HG03135 (cell line): ENCODE measurements at regions not wholly inside any gene's neighbourhood (a gene's known extent, or its start where the extent isn't known, plus 50 kb on each side); places are given as distances from the start of the nearest gene placed in this dataset.
"Not testable (repeated sequence)": the region's sequence is repeated elsewhere in the genome, so short reads cannot be mapped to it uniquely, and the experiment has no call there.

Experiments
- ATAC-seq: cut with Tn5 transposase; IDR thresholded peaks from one replicate; pipeline ENCODE4 v1.9.1; 2021; ENCODE audit warnings: mild to moderate bottlenecking, moderate library complexity; ENCODE audit not compliant: unreplicated experiment

DNA sequence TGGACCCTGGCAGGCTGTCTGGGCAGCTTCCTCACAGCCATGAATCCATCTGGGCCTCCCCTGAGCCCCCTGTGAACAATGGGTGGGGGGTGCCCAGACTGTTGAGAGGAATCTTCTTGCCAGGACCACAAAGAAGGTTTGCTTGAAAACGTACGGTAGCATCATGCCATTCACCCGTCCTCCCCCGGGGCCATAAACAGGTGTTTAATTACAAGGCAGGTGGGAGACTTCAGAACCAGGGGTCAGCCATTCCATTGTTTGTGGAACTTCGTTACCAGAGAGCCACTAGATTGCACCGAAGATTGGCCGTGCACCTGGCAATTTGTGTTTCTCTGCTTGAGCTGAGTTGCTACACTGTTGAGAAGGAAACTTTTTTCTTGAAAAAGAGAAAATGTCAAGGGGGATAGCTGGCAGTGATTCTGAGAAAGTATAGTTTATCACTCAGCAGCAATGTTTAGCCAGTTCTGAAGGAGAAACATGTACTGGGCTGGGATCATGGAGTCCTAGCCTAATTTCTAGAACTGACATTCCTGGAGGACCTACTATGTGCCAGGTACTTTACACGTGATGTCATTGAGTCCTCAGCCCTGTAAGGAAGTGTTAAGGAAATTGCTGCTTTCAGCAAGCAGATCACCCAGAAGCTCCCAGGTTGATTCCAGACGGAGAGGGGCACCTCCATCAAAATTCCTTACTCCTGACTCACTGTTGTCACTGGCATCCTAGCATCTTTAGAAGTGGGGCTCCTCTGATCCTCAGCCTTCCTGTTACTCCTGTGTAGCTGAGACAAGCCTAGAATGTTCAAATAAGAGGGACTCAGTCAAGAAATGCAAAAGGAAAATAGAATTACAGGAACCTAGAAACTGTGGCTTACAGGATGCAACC is 103.8 kb upstream of the UBE2E1 start:
- no peak for ATAC-seq

DNA sequence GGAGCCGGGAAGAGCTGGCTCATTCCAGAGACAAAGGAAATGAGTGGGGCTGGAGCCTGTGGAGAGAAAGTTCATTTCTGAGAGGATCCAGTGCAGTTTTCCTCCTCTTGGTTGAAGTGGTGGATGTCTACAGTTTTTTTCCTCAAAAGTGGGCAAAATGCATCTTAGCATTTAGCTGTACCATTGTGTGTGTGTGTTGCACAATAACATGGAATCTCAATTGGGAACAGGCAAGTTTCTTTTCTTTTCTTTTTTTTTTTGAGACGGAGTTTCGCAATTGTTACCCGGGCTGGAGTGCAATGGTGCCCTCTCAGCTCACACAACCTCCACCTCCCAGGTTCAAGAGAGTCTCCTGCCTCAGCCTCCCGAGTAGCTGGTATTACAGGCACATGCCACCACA is 101.5 kb upstream of the UBE2E1 start:
- ATAC-seq, result no peak

DNA sequence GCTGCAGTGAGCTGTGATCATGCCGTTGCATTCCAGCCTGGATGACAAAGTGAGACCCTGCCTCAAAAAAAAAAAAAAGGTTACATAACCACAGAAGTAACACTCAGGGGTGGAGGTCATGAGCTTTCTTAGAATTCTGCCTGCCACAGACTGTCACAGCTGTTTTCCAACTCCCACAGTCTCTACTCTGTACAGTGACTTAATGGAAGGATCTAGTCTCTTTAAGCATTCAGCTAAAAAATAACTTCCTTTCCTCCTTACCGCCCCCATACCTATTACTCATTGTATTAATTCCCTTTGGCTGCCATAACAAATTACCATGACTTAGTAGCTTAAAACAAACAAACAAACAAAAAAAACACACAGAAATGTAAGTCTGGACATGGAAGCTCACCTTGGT is 99.6 kb upstream of the UBE2E1 start:
- no peak for ATAC-seq

DNA sequence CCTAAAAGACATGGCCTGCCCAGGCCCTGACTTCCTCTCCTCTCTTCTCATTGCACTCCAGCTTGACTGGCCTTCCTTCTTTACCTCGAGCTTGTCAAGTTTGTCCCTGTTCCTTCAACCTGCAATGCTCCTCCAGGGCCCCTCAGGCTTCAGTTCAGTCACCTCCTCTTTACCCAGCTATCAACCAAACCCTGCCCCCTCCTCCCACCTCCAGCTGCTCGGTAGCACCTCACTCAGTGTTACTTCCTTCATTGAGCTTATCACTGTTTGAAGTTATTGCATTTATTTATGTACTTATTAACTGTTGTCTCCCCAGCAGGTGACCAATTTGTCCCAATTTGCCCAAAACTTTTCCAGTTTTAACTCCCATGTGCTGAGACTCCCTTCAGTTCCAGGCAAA is 95.8 kb upstream of the UBE2E1 start:
- ATAC-seq, result no peak

DNA sequence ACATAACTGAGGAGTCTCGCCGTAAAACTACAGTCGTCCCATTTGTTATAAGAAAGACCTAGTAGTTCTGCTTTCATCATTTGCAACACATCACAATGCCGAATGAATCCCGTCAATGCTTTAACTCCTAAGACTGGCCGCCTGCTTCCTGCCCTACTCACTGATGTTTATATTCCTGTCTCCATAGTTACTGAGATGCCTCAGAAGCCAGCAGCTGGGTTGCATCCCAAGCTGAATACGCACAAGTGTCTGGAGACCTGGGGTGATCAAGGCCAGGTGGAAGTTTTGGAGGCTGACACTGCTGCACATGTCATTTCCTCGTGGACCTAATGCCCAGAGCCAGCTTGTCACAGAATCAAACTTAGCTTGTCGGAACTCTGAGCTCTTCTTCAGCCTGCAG is 95.2 kb upstream of the UBE2E1 start:
- no peak for ATAC-seq

DNA sequence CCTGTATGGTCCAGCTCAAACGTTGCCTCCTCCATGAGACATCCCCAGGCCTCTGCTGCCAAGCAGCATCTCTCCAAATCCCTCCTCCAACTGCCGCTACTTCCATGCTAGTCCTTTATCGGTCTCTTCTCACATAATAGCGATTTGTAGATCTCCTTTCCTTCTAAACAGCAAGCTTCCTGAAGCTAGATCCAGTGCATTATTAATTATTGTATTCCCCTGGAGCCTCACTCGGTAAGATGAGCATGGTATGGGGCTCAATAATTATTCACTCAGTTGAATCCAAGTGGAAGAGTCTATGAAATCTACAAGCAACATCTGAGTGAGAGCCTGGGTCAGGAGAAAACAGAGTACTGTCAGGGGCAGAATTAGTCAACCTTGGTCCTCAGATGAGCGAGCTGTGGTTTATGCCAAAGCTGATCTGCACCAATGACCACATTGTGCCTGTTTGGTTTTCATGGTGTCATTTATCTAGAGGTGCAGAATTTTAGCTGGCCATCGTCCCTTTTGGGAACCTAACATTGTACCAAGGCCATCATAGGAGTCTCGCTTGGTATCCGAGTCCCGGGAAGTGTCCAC is 93.8 kb upstream of the UBE2E1 start:
- peak; percentile 79 for ATAC-seq

DNA sequence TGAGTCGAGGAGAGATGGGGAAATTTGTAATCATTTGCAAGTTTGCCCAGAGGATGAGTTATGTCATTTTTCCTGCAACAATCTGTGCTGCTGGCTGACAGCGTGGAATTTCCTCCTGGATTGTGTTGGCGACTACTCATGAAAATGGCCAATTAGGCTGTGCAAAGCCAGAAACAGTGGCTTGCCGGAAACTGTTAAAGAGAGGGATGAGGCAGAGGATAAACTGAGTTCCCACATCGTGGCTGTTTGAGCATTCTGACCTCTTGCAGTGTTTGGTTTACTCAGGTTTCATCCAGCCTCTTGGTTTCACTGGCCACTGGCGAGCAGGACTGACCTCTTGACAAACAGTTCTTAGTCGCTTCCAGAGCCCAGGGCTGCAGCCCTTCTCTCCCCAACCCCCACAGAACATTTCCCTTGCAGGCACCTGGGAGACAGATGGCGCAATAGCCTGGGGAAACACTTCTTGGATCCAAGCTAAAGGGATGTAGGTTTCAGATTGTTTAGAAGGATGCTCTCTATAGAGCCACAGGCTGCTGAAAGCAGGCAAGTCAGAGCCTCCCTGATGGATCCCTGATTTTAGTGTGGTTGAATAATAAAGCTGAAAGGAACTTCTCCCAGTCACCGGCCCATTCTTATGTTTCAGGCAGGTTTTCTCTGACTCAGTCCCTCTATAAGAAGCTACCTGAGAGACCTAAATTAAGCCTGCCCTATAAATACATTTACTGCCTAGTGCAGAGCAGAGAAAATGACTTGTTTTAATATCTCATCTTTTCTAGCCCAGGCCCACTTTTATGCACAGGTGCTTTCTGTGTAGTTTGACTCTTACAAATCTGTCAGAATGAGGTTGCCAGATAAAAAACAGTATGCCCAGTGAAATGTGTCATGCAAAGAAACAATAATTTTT is 92.8 kb upstream of the UBE2E1 start:
- no peak for ATAC-seq

DNA sequence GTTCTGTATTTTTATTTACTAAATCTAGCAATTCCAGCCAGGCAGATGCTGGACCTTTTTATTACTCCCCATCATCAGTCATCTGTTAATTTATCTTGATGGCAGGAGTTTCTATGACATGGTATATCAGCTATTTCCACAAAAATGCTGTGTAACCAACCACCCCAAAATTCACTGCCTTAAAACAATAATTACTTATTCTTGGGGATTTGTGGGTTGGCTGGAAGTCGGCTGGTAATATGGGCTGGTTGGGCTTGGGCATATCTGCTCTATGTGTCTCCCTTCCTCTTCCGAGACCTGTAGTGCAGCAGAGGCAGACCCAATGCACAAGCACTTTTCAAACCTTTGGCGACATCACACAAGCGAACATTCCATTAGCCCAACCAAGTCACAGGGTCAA is 92.1 kb upstream of the UBE2E1 start:
- no peak for ATAC-seq

DNA sequence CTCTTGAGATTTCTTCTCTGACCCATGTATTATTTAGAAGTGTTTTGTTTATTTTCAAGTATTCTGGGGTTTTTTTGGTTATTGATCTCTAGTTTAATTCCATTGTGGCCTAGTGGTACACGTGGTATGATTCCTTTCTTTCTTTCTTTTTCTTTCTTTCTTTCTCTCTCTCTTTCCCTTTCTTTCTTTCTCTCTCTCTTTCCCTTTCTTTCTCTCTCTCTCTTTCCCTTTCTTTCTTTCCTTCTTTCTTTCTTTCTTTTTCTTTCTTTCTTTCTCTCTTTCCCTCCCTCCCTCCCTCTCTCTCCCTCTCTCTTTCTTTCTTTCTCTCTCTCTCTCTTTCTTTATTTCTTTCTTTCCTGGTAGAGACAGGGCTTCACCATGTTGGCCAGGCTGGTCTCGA is 85.7 kb upstream of the UBE2E1 start:
- ATAC-seq, result no peak

DNA sequence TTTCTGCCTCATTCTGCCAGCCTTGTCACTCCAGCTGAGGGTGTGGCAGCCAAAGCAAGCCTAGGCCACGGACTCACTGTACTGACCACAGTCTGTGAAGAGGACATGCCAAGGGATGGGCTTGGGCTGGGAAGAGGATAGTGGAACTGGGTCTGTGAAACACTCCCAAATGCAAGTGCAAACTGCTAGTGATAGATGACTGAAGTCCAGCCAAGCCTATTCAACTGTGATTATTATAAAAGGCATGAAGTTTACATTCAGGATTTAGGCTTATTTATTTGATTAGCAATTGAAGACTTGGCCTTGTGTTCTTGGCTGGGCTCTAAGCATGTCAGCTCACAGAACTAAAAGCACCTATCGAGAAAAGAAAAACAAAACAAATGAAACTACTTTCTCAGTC is 84.9 kb upstream of the UBE2E1 start:
- ATAC-seq, result no peak

DNA sequence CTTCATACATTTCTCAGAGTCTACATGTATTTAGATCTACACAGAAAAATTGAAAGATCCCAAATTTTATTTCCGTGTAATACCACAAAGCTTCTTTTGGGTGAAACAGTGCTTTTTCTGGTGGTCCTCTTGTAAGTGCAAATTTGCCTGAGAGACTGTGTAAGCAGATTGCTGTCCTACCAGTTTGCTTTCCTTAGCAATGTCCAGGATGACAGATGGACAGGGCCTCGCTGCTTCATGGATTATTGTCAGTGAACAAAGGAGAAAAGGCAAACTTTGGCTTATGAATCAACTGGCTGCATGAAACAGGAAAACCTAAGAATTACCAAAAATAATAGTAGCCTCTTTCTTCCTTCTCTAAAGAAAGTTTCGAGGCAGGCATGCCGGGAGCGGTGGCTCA is 82.6 kb upstream of the UBE2E1 start:
- no peak for ATAC-seq

DNA sequence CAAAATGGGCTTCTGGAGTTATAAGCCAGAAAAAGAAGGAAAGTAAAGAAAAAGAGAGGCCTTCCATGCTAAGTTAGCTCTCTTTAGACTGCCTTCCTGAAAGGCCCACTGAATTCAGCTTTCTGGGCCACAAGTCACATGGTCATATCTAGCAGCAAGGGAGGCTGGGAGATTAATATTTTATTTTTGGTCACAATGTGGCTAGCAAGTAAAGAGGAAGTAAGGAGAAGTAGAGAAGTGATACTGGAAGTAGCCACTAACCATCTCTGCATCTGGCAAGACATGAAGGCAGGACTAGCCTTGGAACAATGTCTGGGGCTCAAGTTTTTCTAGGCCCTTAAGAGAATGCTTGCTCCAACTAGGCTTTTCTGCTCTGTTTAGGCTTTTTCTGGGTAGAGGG is 81.8 kb upstream of the UBE2E1 start:
- peak; percentile 58 for ATAC-seq

DNA sequence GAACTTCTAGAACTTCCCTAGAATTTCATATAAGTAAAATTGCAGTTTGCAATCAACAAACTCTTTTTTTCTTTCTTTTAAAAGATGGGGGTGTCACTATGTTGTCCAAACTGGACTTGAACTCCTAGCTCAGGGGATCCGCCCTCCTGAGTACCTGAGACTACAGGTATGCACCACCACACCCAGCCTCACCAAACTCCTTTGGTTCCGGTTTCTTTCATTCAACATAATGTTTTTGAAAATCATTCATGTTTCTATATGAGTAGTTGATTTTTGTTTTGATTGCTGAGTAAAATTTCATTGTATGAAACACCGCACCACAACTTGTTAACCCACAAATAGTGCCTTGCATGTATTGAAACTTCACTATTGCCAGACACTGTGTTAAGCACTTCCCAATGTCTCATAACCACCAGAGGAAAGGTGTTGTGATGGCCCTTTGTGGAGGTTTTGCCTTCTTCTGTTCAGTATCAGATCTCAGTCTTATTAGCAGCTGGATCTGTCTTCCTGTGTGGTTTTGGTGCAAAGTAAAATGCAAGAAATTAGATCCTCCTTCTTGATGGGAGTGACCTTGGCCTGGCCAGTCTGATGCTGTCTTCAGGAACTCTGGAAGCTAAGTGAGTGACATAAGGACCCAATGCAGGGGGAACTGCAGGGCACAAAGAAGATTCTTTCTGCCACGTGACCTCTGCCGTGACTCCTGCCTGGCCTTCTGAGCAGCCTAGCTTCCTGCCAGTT is 78.8 kb upstream of the UBE2E1 start:
- peak; percentile 71 for ATAC-seq

DNA sequence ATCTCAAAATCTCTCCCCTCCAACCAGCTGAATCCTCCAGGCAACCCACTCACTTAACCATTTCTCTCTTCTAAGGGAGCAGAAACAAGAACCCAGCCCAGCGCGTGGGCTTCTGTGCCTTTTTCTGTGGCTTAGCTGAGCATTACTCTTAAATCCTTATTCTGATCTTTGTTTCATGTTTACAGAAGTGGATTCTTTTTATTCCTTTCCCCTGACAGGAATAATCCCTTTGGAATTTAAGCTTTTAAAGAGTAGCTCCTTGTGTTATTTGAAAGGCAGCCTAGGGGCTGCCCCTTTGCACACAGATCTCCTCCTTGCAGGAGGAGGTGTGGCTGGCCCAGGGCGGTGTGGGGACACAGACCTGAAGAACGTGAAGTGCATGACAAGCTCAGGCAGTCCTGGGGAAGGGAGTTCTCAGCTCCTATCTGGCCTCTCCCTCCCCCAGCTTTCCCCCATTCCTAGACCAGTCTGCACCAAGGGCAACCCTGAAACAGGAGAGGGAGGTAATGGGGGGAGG is 77.1 kb upstream of the UBE2E1 start:
- ATAC-seq, result no peak

DNA sequence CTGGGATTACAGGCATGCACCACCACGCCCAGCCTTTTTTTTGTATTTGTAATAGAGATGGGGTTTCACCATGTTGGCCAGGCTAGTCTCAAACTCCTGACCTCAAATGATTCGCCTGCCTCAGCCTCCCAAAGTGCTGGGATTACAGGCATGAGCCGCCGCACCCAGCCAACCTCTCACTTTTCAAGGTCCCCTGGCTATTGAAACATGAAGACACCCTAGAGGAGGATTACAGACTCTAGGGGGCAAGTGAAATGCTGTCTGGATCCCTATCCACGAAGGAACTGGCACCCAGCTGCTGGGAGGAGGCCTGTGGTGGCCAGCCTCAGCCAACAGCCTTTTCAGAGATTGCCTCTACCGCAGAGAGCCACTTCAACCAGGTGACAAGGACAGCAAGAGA is 76.4 kb upstream of the UBE2E1 start:
- ATAC-seq, result not testable (repeated sequence)

DNA sequence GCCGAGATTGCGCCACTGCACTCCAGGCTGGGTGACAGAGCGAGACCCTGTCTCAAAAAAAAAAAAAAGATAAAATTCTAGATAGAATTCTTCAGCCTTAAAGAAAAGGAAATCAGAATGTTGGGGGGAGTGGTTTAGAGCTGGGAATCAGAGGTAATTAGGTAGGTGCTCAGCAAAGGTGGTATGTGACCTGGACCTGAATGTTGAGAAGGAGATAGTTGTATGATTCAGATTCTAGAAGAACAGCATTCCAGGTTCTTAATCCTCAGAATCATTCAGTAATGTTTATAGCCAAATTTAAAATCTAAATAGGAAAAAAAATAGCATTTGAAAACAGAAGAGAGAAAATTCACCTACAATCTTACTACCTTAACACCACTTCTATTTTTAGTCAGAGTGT is 71.3 kb upstream of the UBE2E1 start:
- no peak for ATAC-seq

DNA sequence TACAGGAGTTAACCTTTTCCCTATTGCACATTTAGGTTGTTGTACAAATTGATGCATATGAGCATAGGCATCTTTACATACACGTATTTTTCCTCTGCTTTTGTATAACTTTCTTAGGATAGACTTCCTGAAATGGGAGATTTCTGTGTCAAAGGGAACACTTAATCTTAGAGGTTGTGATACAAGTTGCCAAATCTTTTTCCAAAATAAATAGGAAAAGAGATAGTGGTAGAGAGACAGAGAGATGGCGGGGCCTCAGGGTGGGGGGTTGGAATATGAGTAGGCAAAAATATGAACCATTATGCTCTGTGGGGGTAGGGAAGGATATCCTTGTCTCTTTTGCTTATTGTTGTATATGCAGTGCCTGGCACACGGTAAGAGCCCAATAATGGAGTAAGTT is 70.7 kb upstream of the UBE2E1 start:
- ATAC-seq, result no peak

DNA sequence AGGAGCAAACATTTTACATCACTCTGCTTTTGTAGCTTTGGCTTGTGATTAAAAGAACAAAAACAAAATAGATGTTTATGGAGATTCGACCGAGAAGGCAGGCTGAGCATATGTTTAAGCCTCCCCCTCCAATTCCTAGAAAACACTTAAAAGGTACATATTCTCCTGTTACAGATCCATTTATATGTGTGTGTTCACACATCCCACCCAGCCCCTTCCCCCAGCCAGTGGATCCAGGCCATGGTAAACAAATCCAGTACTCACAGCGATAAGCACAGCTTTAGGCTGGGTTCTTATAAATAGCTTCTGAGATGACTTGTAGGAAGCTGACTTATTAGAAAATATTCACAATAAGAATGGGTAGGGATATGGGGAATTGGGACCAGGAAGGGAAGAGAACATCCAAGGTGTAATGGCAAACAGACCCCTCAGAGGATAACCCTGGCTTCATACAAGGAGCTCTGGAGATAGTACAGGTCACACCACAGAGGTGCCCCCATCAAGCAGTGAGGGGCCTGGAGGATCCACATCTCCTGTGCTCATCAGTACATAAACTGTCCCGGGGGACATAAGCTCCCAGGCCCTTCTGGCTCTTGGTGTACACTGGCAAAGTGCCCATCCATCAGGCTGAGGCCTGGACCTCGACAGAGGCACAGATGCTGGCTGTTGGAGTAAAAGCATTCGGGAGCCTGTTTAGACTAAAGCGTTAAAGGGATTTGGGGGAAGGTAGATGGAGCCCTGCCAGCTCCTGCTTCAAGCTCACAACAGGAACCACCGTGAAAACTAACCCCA is 70.0 kb upstream of the UBE2E1 start:
- ATAC-seq, result no peak

DNA sequence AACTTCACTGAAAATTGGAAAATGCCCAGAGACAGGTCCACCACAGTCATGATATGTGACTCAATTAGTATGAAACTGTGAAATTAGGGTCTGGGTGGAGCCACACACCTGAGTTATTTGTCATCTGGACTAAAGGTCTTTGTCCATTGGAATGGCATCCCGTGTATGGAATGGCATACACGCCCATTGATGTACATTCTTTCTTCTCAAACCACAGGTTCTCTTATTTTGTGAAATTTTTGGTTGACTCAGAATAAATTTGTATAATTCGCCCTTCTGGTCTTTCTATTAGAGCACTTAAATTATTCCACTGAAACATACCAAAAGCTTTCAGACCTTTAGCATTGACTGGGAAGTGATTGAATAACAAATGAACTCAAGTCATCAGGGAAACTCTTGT is 66.8 kb upstream of the UBE2E1 start:
- ATAC-seq, result no peak

DNA sequence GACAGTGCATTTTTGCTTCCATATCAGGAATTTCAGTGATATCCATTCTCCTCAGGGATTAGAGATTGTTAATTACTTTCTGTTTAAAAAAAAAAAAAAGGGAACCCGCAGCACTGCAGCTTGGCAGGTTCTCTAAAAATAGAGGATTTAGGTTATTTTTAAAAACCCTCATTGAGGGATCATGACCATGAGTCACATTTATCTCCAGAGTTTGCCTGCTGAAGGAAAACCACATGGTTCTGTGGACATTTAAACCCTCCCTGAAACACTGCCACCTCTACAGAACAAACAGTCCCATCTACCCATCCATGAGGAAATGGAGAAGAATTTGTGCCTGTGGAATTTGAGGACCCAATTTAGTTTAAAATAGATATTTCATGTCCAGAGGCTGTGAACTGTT is 66.2 kb upstream of the UBE2E1 start:
- no peak for ATAC-seq
